GM21528 (cell line): ENCODE measurements at regions not wholly inside any gene's neighbourhood (a gene's known extent, or its start where the extent isn't known, plus 50 kb on each side); places are given as distances from the start of the nearest gene placed in this dataset.
"Not testable (repeated sequence)": the region's sequence is repeated elsewhere in the genome, so short reads cannot be mapped to it uniquely, and the experiment has no call there.

ENCODE experiments used
- ATAC-seq: cut with Tn5 transposase; IDR thresholded peaks from one replicate; pipeline ENCODE4 v1.9.1; 2021; ENCODE audit warnings: mild to moderate bottlenecking, moderate library complexity; ENCODE audit not compliant: unreplicated experiment, low FRiP score

DNA sequence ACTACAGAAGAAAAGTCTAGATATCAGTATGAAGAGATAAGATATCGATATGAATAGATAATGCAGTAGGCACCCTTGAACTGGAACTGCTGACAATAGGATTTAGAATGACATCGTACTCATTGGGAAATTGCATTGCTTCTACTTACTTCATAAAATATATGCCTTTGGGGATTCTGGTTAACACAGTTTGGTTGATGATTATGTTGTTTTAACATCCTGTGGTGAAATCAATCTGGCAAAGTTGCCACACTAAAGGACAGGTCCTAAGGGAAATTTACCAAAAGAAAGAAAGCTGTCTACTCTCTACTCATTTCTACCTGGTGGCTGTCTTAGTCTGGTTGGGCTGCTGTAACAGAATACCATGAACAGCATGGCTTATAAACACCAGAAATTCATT, 417.4 kb upstream of the DPH6 start:
- no peak for ATAC-seq

- no peak for ATAC-seq
These were observed 420.8 kb upstream of the DPH6 start for GRCh38 chr15:35966781-35967180.

- ATAC-seq, result not testable (repeated sequence)
These were observed 422.0 kb upstream of the DPH6 start for GRCh38 chr15:35967968-35968367.

DNA sequence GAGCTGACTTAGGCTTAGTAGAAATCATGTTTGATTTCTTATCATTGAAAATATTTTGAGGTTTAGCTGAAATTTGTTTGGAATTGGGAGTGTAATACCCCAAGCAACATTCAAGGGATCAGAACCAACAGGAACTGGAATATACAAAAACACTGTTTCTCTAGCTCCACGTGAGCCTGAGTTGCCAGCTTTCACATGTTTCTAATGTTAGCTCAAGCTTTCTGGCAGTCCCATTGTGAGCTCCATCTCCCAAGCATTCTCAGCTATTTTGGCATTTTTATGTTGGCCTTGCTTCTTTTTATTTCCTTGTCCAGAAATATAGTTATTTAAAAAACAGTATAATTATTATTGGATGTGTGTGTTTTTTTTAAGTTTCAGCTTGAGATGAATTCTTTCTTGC, 427.1 kb upstream of the DPH6 start:
- no peak for ATAC-seq

DNA sequence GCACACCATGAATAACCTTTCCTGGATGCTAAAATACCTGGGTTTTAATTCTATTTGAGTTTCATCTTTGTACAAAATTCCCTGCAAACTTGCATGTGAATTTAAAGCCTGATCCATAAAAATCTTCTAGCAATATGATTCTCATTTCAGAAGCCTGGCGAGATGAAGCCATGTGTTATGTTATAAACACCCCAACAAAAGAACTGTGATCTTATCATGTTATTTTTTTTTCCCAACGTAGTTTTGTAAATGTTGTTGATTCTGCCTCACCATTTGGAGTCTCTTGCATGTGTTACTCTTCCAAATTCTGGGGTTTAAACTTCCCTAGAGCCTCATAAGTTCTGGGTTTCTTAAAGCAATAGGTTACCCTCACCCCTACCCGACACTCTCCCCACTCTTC, 428.1 kb upstream of the DPH6 start:
- no peak for ATAC-seq

DNA sequence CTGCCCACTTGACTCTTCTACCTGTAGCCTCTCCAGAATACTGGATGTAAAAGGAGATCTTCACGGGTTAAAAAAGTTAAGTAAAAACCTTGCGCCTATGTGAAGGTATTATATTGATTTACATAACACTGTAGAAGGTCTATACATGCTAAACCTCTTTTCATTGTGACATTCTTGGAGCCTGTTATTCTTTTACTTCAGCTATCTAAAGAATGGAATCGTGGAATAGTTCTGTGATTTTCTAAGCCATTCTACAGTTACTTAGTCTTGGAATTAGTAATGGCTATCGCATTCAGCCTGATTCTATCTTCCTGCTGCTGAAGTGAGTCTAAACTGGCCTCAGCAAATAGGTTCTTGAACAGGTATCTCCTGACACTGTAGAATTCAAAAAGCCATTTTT, 430.0 kb upstream of the DPH6 start:
- ATAC-seq, result no peak

DNA sequence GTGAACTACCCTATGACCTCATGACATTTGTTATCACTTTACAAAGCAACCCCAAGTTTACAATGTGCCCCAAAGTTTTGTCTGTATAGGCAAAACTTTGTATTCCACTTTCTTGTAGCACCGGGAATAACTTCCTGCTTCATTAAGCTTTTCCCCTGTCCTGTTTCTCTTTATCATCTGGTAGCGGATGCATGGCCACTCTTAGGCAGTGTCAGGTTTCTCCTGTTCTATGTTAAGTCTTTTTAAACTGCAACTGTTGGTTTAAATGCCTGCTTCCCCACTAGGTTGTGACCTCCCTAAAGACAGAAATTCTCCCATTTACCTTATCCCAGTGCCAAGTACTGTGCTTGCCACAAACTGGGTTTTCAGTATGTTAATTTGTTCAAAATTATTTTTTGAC, 433.6 kb upstream of the DPH6 start:
- ATAC-seq, result no peak

- ATAC-seq, result no peak
These were observed 434.8 kb upstream of the DPH6 start for GRCh38 chr15:35980719-35981118.

DNA sequence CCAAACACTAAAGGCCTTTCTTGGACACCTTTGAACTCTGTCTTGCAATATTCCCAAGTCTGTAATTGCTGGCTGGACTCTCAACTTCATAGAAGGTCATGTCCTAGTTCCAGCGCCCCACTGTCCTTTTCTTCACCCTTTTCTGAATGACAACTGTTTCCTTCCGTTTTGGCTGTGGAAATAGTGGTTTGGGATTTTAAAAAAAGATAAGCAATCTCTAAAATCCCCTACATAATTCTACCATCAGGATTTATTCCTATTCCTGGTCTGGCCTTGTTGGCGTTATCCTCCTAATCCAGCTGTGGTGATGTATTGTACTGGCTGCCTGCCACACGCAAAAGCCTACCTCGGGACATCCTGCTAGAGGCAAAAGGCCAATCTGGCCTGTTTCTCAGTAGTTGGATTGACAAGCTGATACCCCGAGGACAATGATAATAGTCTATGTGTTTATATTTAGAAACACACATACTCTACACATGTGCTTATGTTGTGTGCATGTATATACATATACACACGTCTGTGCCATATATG, 440.3 kb upstream of the DPH6 start:
- no peak for ATAC-seq

- no peak for ATAC-seq
These were observed 441.1 kb upstream of the DPH6 start for GRCh38 chr15:35987056-35987455.

GRCh38 chr15:35991386-35991785, 445.4 kb upstream of the DPH6 start:
- no peak for ATAC-seq

DNA sequence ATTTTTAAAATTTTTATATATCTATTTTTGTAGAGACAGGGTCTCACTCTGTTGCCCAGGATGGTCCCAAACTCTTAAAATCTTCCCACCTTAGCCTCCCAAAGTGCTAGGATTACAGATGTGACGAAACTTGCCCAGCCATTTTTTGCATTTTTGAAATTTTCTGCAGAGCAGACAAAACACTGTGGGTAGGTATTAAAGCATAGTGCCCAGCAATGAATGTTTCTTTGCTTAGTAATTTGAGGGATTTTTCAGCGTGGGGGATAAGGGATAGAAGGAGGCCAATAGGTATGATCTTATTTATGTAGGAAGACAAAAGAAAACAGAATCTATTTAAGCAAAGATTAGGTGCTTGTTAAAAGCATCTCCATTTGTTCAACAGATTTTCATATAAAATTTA, 446.8 kb upstream of the DPH6 start:
- ATAC-seq, result no peak

DNA sequence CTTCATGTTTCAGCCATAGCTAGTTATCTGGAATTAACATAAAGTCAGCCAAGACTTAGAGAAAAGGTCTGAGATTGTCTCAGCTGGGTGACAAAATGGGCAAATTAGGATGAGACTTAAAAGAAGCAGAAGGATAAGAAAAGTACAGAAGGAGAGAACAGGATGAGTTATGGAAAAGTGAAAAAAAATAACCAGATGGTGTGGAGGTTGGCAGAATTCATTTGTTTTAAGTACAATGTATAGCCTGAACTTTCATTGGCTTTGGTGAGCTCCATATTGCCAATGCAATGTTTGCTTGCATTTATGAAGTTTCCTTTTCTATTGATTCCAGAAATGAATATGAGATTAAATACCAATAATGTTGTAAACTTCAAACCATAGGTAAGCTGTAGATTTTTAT, 447.2 kb upstream of the DPH6 start:
- ATAC-seq, result no peak

DNA sequence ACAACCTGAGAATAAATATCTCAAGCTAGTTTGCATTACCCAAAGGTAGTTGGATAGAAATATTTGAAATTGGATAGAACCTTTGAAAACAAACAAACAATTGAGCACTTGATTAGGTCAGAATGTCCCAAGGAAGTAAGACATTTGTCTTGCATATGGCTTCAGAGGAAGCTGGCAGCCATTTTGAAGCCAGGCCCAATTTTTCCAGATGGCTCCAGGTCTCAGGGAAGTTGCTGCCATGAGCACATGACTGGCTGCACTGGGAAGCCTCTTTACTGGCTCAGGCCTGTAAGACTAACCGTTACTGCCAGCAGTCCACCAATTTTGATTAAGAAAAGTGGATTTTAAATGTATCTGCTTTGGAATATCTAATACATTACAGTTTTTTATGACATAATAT, 448.9 kb upstream of the DPH6 start:
- ATAC-seq, result no peak

DNA sequence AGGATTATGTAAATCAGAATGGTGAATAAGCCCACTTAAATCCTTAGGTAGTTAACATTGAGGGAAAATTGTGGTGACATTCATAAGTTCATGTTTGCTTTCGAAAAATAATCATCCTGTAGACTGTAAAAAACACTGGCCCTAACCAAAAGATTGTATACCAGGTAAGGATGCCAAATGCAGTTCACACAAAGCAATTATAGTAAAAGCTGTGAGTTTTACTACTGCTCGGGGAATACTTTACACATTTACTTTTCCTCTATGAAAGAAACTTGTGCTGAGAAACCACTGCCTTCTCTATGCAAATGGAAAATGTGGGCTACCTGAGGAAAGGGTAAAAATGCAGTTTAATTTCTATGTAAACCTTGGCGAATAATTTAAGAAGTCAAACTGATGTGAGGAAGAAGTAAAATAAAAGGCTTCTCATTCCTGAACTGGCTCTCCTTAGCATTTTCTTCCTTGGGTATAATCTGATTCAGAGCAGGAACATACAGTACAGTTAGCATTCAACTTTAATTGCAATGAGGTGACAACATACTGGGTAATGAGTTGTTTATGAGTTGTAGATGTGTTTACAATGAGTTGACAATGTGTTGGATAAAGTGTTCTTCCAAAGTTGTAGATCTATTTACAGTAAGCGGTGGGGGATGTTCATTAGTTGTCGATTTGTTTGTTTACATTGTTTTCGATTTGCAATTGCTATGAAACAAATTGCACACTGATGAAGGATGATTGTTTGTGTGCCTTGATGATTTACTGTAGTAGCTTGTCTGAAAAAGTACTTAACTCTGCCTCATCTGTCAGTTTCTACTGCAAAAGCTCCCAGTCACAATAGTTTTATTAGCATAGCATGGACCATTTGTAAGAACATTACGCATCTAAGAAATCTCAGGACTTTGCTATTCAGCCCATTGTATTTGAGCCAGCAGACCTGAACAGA, 453.0 kb upstream of the DPH6 start:
- no peak for ATAC-seq

GRCh38 chr15:36004891-36005490, 459.0 kb upstream of the DPH6 start:
- ATAC-seq, result no peak

GRCh38 chr15:36005542-36005941, 459.6 kb upstream of the DPH6 start:
- no peak for ATAC-seq

DNA sequence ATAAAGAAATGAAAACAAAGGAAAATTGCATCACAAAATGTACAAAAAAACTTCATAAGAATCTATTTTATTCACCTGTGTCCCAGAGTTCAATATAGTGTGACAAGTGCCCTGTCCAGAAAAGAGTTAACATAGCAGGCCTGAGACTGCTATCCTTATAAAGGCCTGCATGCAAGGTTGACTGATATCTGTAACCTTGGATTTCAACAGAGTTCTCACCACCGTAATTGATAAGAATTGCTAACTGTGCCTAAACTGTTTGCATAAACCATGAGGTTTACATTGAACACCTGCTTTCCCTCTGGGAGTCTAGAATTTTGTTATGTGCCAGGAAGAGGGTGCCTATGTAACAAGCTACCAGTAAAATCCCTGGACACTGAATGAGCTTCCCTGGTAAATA, 461.7 kb upstream of the DPH6 start:
- no peak for ATAC-seq

DNA sequence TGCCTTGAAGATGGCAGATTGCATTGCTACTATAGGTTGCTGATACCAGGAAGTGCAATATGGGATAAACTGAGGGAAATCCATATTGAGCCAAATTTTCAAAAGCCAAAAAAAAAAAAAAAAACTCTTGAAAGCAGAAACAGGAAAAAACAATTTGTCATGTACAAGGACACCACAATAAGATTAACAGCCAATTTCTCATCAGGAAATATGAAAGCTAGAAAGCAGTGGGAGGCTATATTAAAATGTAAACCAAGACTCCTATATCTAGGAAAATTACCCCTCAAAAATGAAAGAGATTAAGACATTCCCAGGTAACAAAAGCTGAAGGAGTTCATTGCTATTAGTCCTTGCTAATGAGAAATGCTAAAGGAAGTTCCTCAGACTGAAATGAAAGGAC, 462.8 kb upstream of the DPH6 start:
- no peak for ATAC-seq

- ATAC-seq, result no peak
These were observed 478.2 kb upstream of the DPH6 start for GRCh38 chr15:36024031-36024688.

DNA sequence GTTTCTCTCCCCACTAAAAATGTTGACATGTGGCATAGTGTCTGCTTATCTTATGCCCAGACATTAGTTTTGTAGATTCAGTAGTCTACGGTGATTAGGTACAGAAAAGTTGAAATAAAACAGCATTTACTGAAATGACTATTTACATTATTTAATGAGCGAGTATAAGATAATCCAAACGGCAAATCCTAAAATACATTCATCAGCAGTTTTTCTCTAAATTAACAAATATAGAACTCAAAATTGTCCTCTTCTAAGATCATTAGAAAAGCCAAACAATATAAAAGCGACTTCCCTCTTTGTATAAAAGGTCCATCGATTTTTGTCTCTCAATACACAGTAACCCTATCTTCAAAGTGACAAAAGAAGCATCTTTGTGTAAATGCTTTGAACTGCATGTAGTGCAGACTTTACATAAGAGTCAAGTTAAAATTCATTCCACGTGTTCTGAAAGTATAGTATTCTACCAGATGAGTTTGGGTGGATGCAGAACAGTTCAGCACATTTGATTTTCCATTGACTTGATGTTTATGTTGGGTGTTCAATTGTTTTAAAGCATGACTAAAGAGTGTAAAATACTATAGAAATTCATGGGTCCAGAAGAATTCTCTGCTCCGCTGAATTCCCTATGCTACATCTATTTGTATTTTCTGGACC, 480.8 kb upstream of the DPH6 start:
- no peak for ATAC-seq
